H1 (cell line): ENCODE measurements at regions not wholly inside any gene's neighbourhood (a gene's known extent, or its start where the extent isn't known, plus 50 kb on each side); places are given as distances from the start of the nearest gene placed in this dataset.

Experiments used
- CTCF ChIA-PET: fragments of 300-600 bp; sonication (Branson Sonifier 250); formaldehyde crosslinking; loops from one replicate; lab custom pipeline; 2021; ENCODE audit not compliant: partially characterized antibody; lab: Charles Lee
- POLR2A ChIA-PET: fragments of 300-600 bp; sonication (Branson Sonifier 250); formaldehyde crosslinking; loops from one replicate; lab custom pipeline; 2021; ENCODE audit warnings: inconsistent platforms; ENCODE audit not compliant: partially characterized antibody; lab: Charles Lee
- DNase-seq, 2 experiments: peaks; one replicate each; pipeline versions ENCODE4 v3.0.0 to v3.0.0-alpha.2; 2010 to 2022; ENCODE audit warnings: low spot score in 2 of 2, low read depth in 1 of 2, mixed read lengths in 1 of 2
- FAIRE-seq: peaks from 2 replicates; lab custom pipeline; 2011; peaks lifted over from hg19 to GRCh38; lab: Jason Lieb, UNC
- H2AFZ ChIP-seq: 2 replicates; pipeline ENCODE4 v1.8.1; 2012; ENCODE audit warnings: low read length, inconsistent platforms
- H2AK5ac ChIP-seq: 2 replicates; pipeline ENCODE4 v1.6.1; 2013; ENCODE audit warnings: low read depth, low read length
- H2BK120ac ChIP-seq: replicated peaks from 2 replicates; pipeline ENCODE3; 2013; ENCODE audit warnings: low read depth, low read length, inconsistent platforms
- H2BK12ac ChIP-seq: 2 replicates; pipeline ENCODE4 v1.6.1; 2013; ENCODE audit warnings: low read depth, low read length
- H2BK15ac ChIP-seq: 2 replicates; pipeline ENCODE4 v1.6.1; 2013; ENCODE audit warnings: low read length
- H2BK20ac ChIP-seq: 2 replicates; pipeline ENCODE4 v1.6.1; 2013; ENCODE audit warnings: low read length
- H2BK5ac ChIP-seq: 2 replicates; pipeline ENCODE4 v1.6.1; 2013; ENCODE audit warnings: low read depth, low read length
- H3K14ac ChIP-seq: 2 replicates; pipeline ENCODE4 v1.6.1; 2013; ENCODE audit warnings: inconsistent platforms; ENCODE audit not compliant: insufficient read length
- H3K18ac ChIP-seq: 2 replicates; pipeline ENCODE4 v1.6.1; 2013; ENCODE audit warnings: low read length; ENCODE audit errors: extremely low read depth
- H3K23ac ChIP-seq: 2 replicates; pipeline ENCODE4 v1.6.1; 2013; ENCODE audit warnings: inconsistent platforms; ENCODE audit not compliant: insufficient read length
- H3K23me2 ChIP-seq: 2 replicates; pipeline ENCODE4 v1.6.1; 2013; ENCODE audit warnings: low read depth, low read length
- H3K27ac ChIP-seq: 2 replicates; pipeline ENCODE4 v1.6.1; 2011; ENCODE audit warnings: low read depth, low read length, inconsistent platforms
- H3K27me3 ChIP-seq, 4 experiments: replicated peaks in 1 of 4; 1 replicate in 1 of 4; 2 replicates in 3 of 4; pipeline versions ENCODE4 v1.6.1 to v1.8.1; 2011 to 2013; ENCODE audit warnings: low read length in 3 of 4, mild to moderate bottlenecking in 3 of 4, inconsistent platforms in 2 of 4, mixed read lengths in 2 of 4, moderate library complexity in 1 of 4; ENCODE audit not compliant: control insufficient read depth in 3 of 4, insufficient read depth in 3 of 4; ENCODE audit errors: extremely low read depth in 1 of 4
- H3K36me3 ChIP-seq, 4 experiments: 2 replicates each; pipeline versions ENCODE4 v1.6.1 to v1.8.1; 2011 to 2013; ENCODE audit warnings: mild to moderate bottlenecking in 4 of 4, low read length in 3 of 4, moderate library complexity in 2 of 4, control low read depth in 1 of 4, inconsistent platforms in 1 of 4; ENCODE audit not compliant: insufficient read depth in 4 of 4, control insufficient read depth in 2 of 4
- H3K4ac ChIP-seq: replicated peaks from 2 replicates; pipeline ENCODE3; 2013; ENCODE audit warnings: low read length, low read depth, mixed read lengths, inconsistent platforms; ENCODE audit not compliant: insufficient read length
- H3K4me1 ChIP-seq, 4 experiments: replicated peaks in 1 of 4; 1 replicate in 1 of 4; 2 replicates in 3 of 4; pipeline versions ENCODE4 v1.6.1 to v1.8.1; 2011 to 2013; ENCODE audit warnings: low read length in 3 of 4, inconsistent platforms in 2 of 4, mixed read lengths in 1 of 4; ENCODE audit not compliant: insufficient read depth in 4 of 4, control insufficient read depth in 3 of 4
- H3K4me2 ChIP-seq, 2 experiments: 2 replicates each; pipeline versions ENCODE4 v1.6.1 to v1.8.1; 2011 to 2013; ENCODE audit warnings: low read depth in 2 of 2, low read length in 2 of 2, control low read depth in 1 of 2, inconsistent platforms in 1 of 2, mild to moderate bottlenecking in 1 of 2; ENCODE audit not compliant: insufficient read depth in 1 of 2
- H3K4me3 ChIP-seq, 4 experiments: fragments of 200-600, 300-600 bp in 1 of 4; sonication (generic), shearing (Covaris generic), sonication (Bioruptor Twin) in 1 of 4; 2 replicates each; pipeline versions ENCODE4 v1.5.1 to v1.8.1; 2011 to 2016; ENCODE audit warnings: low read length in 4 of 4, low read depth in 3 of 4, control low read depth in 2 of 4, inconsistent platforms in 2 of 4, mild to moderate bottlenecking in 2 of 4, mixed read lengths in 1 of 4, moderate library complexity in 1 of 4; ENCODE audit not compliant: insufficient read depth in 2 of 4; ENCODE audit errors: extremely low read depth in 1 of 4
- H3K56ac ChIP-seq: replicated peaks from 2 replicates; pipeline ENCODE3; 2013; ENCODE audit warnings: low read depth, mild to moderate bottlenecking, mixed read lengths, low read length, inconsistent platforms; ENCODE audit not compliant: insufficient read length
- H3K79me1 ChIP-seq: 2 replicates; pipeline ENCODE4 v1.6.1; 2013; ENCODE audit warnings: low read depth, low read length, control low read depth
- H3K79me2 ChIP-seq, 2 experiments: 2 replicates each; pipeline versions ENCODE4 v1.6.1 to v1.8.1; 2012 to 2013; ENCODE audit warnings: low read length in 2 of 2, mild to moderate bottlenecking in 2 of 2, inconsistent platforms in 1 of 2; ENCODE audit not compliant: insufficient read depth in 2 of 2, control insufficient read depth in 1 of 2
- H3K9ac ChIP-seq, 4 experiments: replicated peaks in 1 of 4; 1 replicate in 1 of 4; 2 replicates in 3 of 4; pipeline versions ENCODE4 v1.6.1 to v1.8.1; 2011 to 2013; ENCODE audit warnings: low read depth in 3 of 4, low read length in 3 of 4, control low read depth in 2 of 4, mild to moderate bottlenecking in 2 of 4, moderate library complexity in 2 of 4, inconsistent platforms in 1 of 4; ENCODE audit errors: extremely low read depth in 1 of 4
- H3K9me3 ChIP-seq, 2 experiments: 2 replicates each; pipeline versions ENCODE4 v1.6.1 to v1.8.1; 2012 to 2013; ENCODE audit warnings: mild to moderate bottlenecking in 2 of 2, moderate library complexity in 2 of 2, control low read depth in 1 of 2, inconsistent platforms in 1 of 2, low read depth in 1 of 2, low read length in 1 of 2, mixed read lengths in 1 of 2; ENCODE audit not compliant: insufficient read depth in 2 of 2
- H4K20me1 ChIP-seq, 2 experiments: replicated peaks in 1 of 2; 2 replicates each; pipeline versions ENCODE3 to v1.8.1; 2011 to 2013; ENCODE audit warnings: inconsistent platforms in 2 of 2, low read length in 2 of 2, mild to moderate bottlenecking in 1 of 2; ENCODE audit not compliant: insufficient read depth in 2 of 2, control insufficient read depth in 1 of 2
- H4K5ac ChIP-seq: 2 replicates; pipeline ENCODE4 v1.6.1; 2013; ENCODE audit warnings: low read length, low read depth, mixed read lengths, inconsistent platforms; ENCODE audit not compliant: insufficient read length
- H4K8ac ChIP-seq: 2 replicates; pipeline ENCODE4 v1.8.0; 2013; ENCODE audit warnings: mild to moderate bottlenecking, moderate library complexity, low read length, inconsistent platforms; ENCODE audit not compliant: insufficient read depth; ENCODE audit errors: extremely low read depth
- H4K91ac ChIP-seq: replicated peaks from 2 replicates; pipeline ENCODE3; 2013; ENCODE audit warnings: low read length, mixed read lengths, inconsistent platforms; ENCODE audit not compliant: insufficient read length
- ASH2L ChIP-seq: fragments of 200-600, 300-600 bp; sonication (generic); IDR thresholded peaks from one replicate; pipeline ENCODE4 v1.7.1; 2017; ENCODE audit warnings: low read length
- E2F6 ChIP-seq: IDR thresholded peaks from 2 replicates; pipeline ENCODE4 v1.6.1; 2012; ENCODE audit warnings: inconsistent platforms
- JUN ChIP-seq: IDR thresholded peaks from 2 replicates; pipeline ENCODE4 v1.6.1; 2011; ENCODE audit warnings: low read depth, mild to moderate bottlenecking, improper control_type of control experiment, low read length
- JUND ChIP-seq: IDR thresholded peaks from 2 replicates; pipeline ENCODE4 v1.6.1; 2011; ENCODE audit warnings: mild to moderate bottlenecking, improper control_type of control experiment, low read length
- KDM4A ChIP-seq: IDR thresholded peaks from one replicate; pipeline ENCODE4 v1.7.1; 2012; ENCODE audit warnings: low read depth, mild to moderate bottlenecking, moderate library complexity, low read length, inconsistent platforms; ENCODE audit not compliant: severe bottlenecking
- NANOG ChIP-seq: IDR thresholded peaks from 2 replicates; pipeline ENCODE4 v1.6.1; 2011; ENCODE audit warnings: low read length, low read depth, mild to moderate bottlenecking, inconsistent platforms; ENCODE audit not compliant: insufficient read depth, poor library complexity, severe bottlenecking
- POLR2AphosphoS5 ChIP-seq: IDR thresholded peaks from 2 replicates; pipeline ENCODE4 v1.6.1; 2011; ENCODE audit warnings: low read depth, low read length
- RAD21 ChIP-seq, 2 experiments: IDR thresholded peaks in 1 of 2; conservative IDR thresholded peaks in 1 of 2; 2 replicates each; pipeline ENCODE4 v1.6.1; 2011; ENCODE audit warnings: low read depth in 2 of 2, low read length in 2 of 2, improper control_type of control experiment in 1 of 2, inconsistent platforms in 1 of 2, mild to moderate bottlenecking in 1 of 2, moderate library complexity in 1 of 2
- RFX5 ChIP-seq: IDR thresholded peaks from 2 replicates; pipeline ENCODE4 v1.6.1; 2011; ENCODE audit warnings: low read depth, low read length, improper control_type of control experiment, borderline replicate concordance
- RNF2 ChIP-seq: fragments of 200-900, 300-1000 bp; sonication (generic); IDR thresholded peaks from 2 replicates; pipeline ENCODE4 v1.7.1; 2016; ENCODE audit warnings: borderline replicate concordance, low read depth, mild to moderate bottlenecking, antibody characterized with exemption, low read length; ENCODE audit not compliant: poor library complexity, severe bottlenecking; ENCODE audit errors: missing control alignments
- SRF ChIP-seq: IDR thresholded peaks from 2 replicates; pipeline ENCODE4 v1.6.1; 2011; ENCODE audit warnings: mild to moderate bottlenecking, low read depth, low read length, moderate library complexity
- SUZ12 ChIP-seq: fragments of 200-600 bp; sonication (generic); IDR thresholded peaks from 2 replicates; pipeline ENCODE4 v1.6.1; 2012; ENCODE audit warnings: mild to moderate bottlenecking, inconsistent platforms, low read length, moderate library complexity, mixed read lengths
- TAF1 ChIP-seq: IDR thresholded peaks from 2 replicates; pipeline ENCODE4 v1.6.1; 2011; ENCODE audit warnings: mild to moderate bottlenecking, low read depth, low read length
- TBP ChIP-seq: IDR thresholded peaks from 2 replicates; pipeline ENCODE4 v1.6.1; 2011; ENCODE audit warnings: low read depth, low read length, improper control_type of control experiment
- TEAD4 ChIP-seq: IDR thresholded peaks from 2 replicates; pipeline ENCODE4 v1.6.1; 2012; ENCODE audit warnings: low read depth, low read length, inconsistent platforms, mixed read lengths

GRCh38 chr4:22988526-22988925 is 295.8 kb downstream of the GBA3 start:
- Histone ChIP-seq H3K9ac (no peak overlapping the region), H3K4ac (no peak overlapping the region), H3K56ac (no peak overlapping the region), H3K4me2 (no peak overlapping the region), H2BK12ac (no peak overlapping the region), H3K27ac (no peak overlapping the region), H3K79me1 (no peaks in the 10 kb centered on the region), H4K8ac (no peak overlapping the region), H3K9me3 (peaks cover 0 to 3% of the 10 kb centered on the region in 2 experiments; a peak in 1 of 4 replicates), H2BK120ac (no peak overlapping the region), H2BK5ac (no peak overlapping the region), H3K18ac (no peak overlapping the region), H4K20me1 (no peaks in the 10 kb centered on the region), H3K36me3 (no peaks in the 10 kb centered on the region), H3K14ac (no peak overlapping the region), H4K5ac (no peak overlapping the region), H3K79me2 (no peaks in the 10 kb centered on the region), H3K4me1 (no peaks in the 10 kb centered on the region), H2BK20ac (no peak overlapping the region), H2AFZ (no peak overlapping the region), H3K23ac (no peak overlapping the region), H2BK15ac (no peak overlapping the region), H3K23me2 (no peaks in the 10 kb centered on the region), H3K4me3 (no peak overlapping the region), H2AK5ac (no peak overlapping the region), H4K91ac (no peak overlapping the region), H3K27me3 (no peaks in the 10 kb centered on the region)
- DNase-seq, result no peak
- POLR2A ChIA-PET, result no interaction called here
- no peak for FAIRE-seq
- CTCF ChIA-PET, result no interaction called here
- no peak for TF ChIP-seq ASH2L
- no peak for TF ChIP-seq SUZ12
- no peak for TF ChIP-seq RAD21 (IDR thresholded peaks at IDR 0.05 in 1 of 2, conservative IDR thresholded peaks at IDR 0.05 in 1 of 2; ENCODE audit: low read depth in 2 of 2, low read length in 2 of 2)
- no peak for TF ChIP-seq RNF2
- TF ChIP-seq RFX5, result no peak
- no peak for TF ChIP-seq SRF
- TF ChIP-seq NANOG, result no peak
- no peak for TF ChIP-seq POLR2AphosphoS5
- no peak for TF ChIP-seq TAF1
- TF ChIP-seq JUND, result no peak
- no peak for TF ChIP-seq E2F6
- no peak for TF ChIP-seq JUN
- no peak for TF ChIP-seq KDM4A
- TF ChIP-seq TEAD4, result no peak
- no peak for TF ChIP-seq TBP
